ENCODE measurements at regions not wholly inside any gene's neighbourhood (a gene's known extent, or its start where the extent isn't known, plus 50 kb on each side); places are given as distances from the start of the nearest gene placed in this dataset.

- TF ChIP-seq CTCF (IDR thresholded peaks at IDR 0.05): no peak
- Histone ChIP-seq H3K27me3 (ENCODE audit: low read depth) (no peaks in the 10 kb centered on the region), H3K4me3 (no peak overlapping the region), H3K36me3 (no peaks in the 10 kb centered on the region), H3K9me3 (no peaks in the 10 kb centered on the region), H3K27ac (no peak overlapping the region), H3K4me1 (no peaks in the 10 kb centered on the region)
- ATAC-seq (no peak), DNase-seq (no peak)
- intact Hi-C loops (cut with DNase I): no loop called here
These were observed 657.2 kb upstream of the DIAPH2 start for GRCh38 chrX:96027407-96027806.

- Histone ChIP-seq H3K27ac (no peak overlapping the region), H3K9me3 (no peaks in the 10 kb centered on the region), H3K4me3 (no peak overlapping the region), H3K4me1 (no peaks in the 10 kb centered on the region), H3K27me3 (ENCODE audit: low read depth) (no peaks in the 10 kb centered on the region), H3K36me3 (no peaks in the 10 kb centered on the region)
- TF ChIP-seq CTCF (IDR thresholded peaks at IDR 0.05): no peak
- DNase-seq (no peak), ATAC-seq (no peak)
- intact Hi-C loops (cut with DNase I): no loop called here
These were observed 632.6 kb upstream of the DIAPH2 start for GRCh38 chrX:96052078-96052477.

GRCh38 chrX:96081891-96082290, 602.8 kb upstream of the DIAPH2 start:
- DNase-seq: no peak

GRCh38 chrX:96094616-96095015, 590.0 kb upstream of the DIAPH2 start:
- Histone ChIP-seq H3K4me1 (no peaks in the 10 kb centered on the region), H3K27me3 (ENCODE audit: low read depth) (no peaks in the 10 kb centered on the region), H3K27ac (no peak overlapping the region), H3K9me3 (no peaks in the 10 kb centered on the region), H3K4me3 (no peak overlapping the region), H3K36me3 (no peaks in the 10 kb centered on the region)
- intact Hi-C loops (cut with DNase I): no loop called here
- TF ChIP-seq CTCF (IDR thresholded peaks at IDR 0.05): no peak
- no peak for ATAC-seq
- DNase-seq: no peak

More at GRCh38 chrX:96081891-96082290, 602.8 kb upstream of the DIAPH2 start:
- Histone ChIP-seq H3K9me3 (no peaks in the 10 kb centered on the region), H3K36me3 (no peaks in the 10 kb centered on the region), H3K4me3 (no peak overlapping the region), H3K27me3 (ENCODE audit: low read depth) (no peaks in the 10 kb centered on the region), H3K27ac (no peak overlapping the region), H3K4me1 (no peaks in the 10 kb centered on the region)
- no peak for ATAC-seq
- intact Hi-C loops (cut with DNase I): no loop called here
- no peak for TF ChIP-seq CTCF (IDR thresholded peaks at IDR 0.05)

- no peak for ATAC-seq
- H3K4me3 ChIP-seq: no peak overlapping the region
- no peak overlapping the region for H3K27ac ChIP-seq
- H3K9me3 ChIP-seq: no peaks in the 10 kb centered on the region
- H3K36me3 ChIP-seq: no peaks in the 10 kb centered on the region
- H3K4me1 ChIP-seq: no peaks in the 10 kb centered on the region
- no peak for DNase-seq
- intact Hi-C loops (cut with DNase I): no loop called here
- no peaks in the 10 kb centered on the region for H3K27me3 ChIP-seq (ENCODE audit: low read depth)
- no peak for TF ChIP-seq CTCF (IDR thresholded peaks at IDR 0.05)
These were observed 586.2 kb upstream of the DIAPH2 start for GRCh38 chrX:96098471-96098870.

- Histone ChIP-seq H3K4me3 (no peak overlapping the region), H3K27ac (no peak overlapping the region), H3K9me3 (no peaks in the 10 kb centered on the region), H3K36me3 (no peaks in the 10 kb centered on the region), H3K27me3 (ENCODE audit: low read depth) (no peaks in the 10 kb centered on the region), H3K4me1 (no peaks in the 10 kb centered on the region)
- ATAC-seq (no peak), DNase-seq (no peak)
- intact Hi-C loops (cut with DNase I): no loop called here
- TF ChIP-seq CTCF (IDR thresholded peaks at IDR 0.05): no peak
These were observed 581.6 kb upstream of the DIAPH2 start for GRCh38 chrX:96102997-96103396.
